GM12874 (cell line): ENCODE measurements at regions not wholly inside any gene's neighbourhood (a gene's known extent, or its start where the extent isn't known, plus 50 kb on each side); places are given as distances from the start of the nearest gene placed in this dataset.

Source experiments
- CTCF ChIP-seq: IDR thresholded peaks from 2 replicates; pipeline ENCODE4 v1.5.1; 2011; ENCODE audit warnings: low read depth, mild to moderate bottlenecking, control low read depth, low read length, moderate library complexity; ENCODE audit not compliant: insufficient read depth

- no peak for TF ChIP-seq CTCF
Measured at GRCh38 chr10:55168343-55168742, 367.3 kb upstream of the PCDH15 start.

- no peak for TF ChIP-seq CTCF
Measured at GRCh38 chr10:55163388-55163979, 362.5 kb upstream of the PCDH15 start.

GRCh38 chr10:55160655-55161283 is 359.7 kb upstream of the PCDH15 start:
- TF ChIP-seq CTCF = no peak

- no peak for TF ChIP-seq CTCF
Measured at GRCh38 chr10:55158633-55159032, 357.6 kb upstream of the PCDH15 start.

- no peak for TF ChIP-seq CTCF
Measured at GRCh38 chr10:55146032-55146431, 345.0 kb upstream of the PCDH15 start.

- no peak for TF ChIP-seq CTCF
Measured at GRCh38 chr10:55144001-55144400, 343.0 kb upstream of the PCDH15 start.

GRCh38 chr10:55141892-55142291 is 340.9 kb upstream of the PCDH15 start:
- TF ChIP-seq CTCF = no peak
